ENCODE measurements at regions not wholly inside any gene's neighbourhood (a gene's known extent, or its start where the extent isn't known, plus 50 kb on each side); places are given as distances from the start of the nearest gene placed in this dataset.

- H4K20me1 ChIP-seq (ENCODE audit: low read depth): no peaks in the 10 kb centered on the region
- Mint-ChIP-seq H3K27me3 (ENCODE audit: insufficient read depth, low read depth) (peaks cover 12% of the 10 kb centered on the region), H3K36me3 (no peaks in the 10 kb centered on the region), H3K4me1 (peaks cover 13% of the 10 kb centered on the region), H3K4me3 (no peak overlapping the region), H3K9me3 (no peaks in the 10 kb centered on the region), H3K27ac (no peak overlapping the region)
- H3K9me3 ChIP-seq (ENCODE audit: low read depth): no peaks in the 10 kb centered on the region
- no peak overlapping the region for H3K27ac ChIP-seq
- TF ChIP-seq EZH2 (IDR thresholded peaks at IDR 0.05) (no peak), CTCF (IDR thresholded peaks at IDR 0.05) (no peak), EZH2phosphoT487 (IDR thresholded peaks at IDR 0.05) (no peak)
- H3K27me3 ChIP-seq: no peaks in the 10 kb centered on the region
- H3K36me3 ChIP-seq: no peaks in the 10 kb centered on the region
- no peak overlapping the region for H3K4me2 ChIP-seq
- no peak overlapping the region for H3K4me3 ChIP-seq
- H3F3A ChIP-seq (ENCODE audit: low read depth): no peaks in the 10 kb centered on the region
- peaks cover 4% of the 10 kb centered on the region for H3K4me1 ChIP-seq
- DNase-seq (ENCODE audit: low spot score): no peak
- no peak overlapping the region for H3K9ac ChIP-seq
- no peak overlapping the region for H2AFZ ChIP-seq (replicated peaks)
- H3K79me2 ChIP-seq (ENCODE audit: low read depth): no peaks in the 10 kb centered on the region
Observed at GRCh38 chr7:131633342-131633843, 77.0 kb upstream of the PODXL start.

DNA sequence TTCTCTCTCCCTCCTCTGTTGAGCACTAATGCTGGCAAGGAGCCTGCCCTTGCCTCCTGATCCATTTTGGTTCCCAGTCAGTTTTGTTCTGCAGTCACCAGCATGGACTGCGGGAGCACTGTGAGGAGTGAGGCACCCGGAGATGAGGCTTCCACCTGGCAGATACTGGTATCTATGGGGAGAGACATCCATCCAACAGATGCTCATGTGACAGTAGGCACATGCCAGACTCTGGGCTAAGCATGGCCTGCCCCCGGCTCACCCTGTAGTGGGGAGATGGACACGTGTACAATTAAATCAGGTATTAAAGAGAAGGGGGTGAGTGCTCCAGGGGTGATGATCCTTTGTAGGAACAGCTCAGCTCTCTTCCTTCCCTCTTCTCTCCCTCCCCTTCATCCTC is 74.0 kb upstream of the PODXL start:
- Histone ChIP-seq H3K27ac (no peak overlapping the region), H3K4me1 (peaks cover 17% of the 10 kb centered on the region), H4K20me1 (ENCODE audit: low read depth) (no peaks in the 10 kb centered on the region), H3K4me3 (no peak overlapping the region), H2AFZ (replicated peaks) (no peak overlapping the region), H3K9ac (no peak overlapping the region), H3K36me3 (no peaks in the 10 kb centered on the region), H3K79me2 (ENCODE audit: low read depth) (no peaks in the 10 kb centered on the region), H3F3A (ENCODE audit: low read depth) (peaks cover 17% of the 10 kb centered on the region), H3K27me3 (no peaks in the 10 kb centered on the region), H3K9me3 (ENCODE audit: low read depth) (no peaks in the 10 kb centered on the region), H3K4me2 (no peak overlapping the region)
- H3K4me3 Mint-ChIP-seq: no peak overlapping the region
- H3K4me1 Mint-ChIP-seq: peaks cover 31% of the 10 kb centered on the region
- no peaks in the 10 kb centered on the region for H3K36me3 Mint-ChIP-seq
- H3K27me3 Mint-ChIP-seq (ENCODE audit: insufficient read depth, low read depth): peaks cover 7% of the 10 kb centered on the region
- H3K27ac Mint-ChIP-seq: no peak overlapping the region
- no peak for DNase-seq (ENCODE audit: low spot score)
- TF ChIP-seq EZH2 (IDR thresholded peaks at IDR 0.05) (no peak), CTCF (IDR thresholded peaks at IDR 0.05) (no peak), EZH2phosphoT487 (IDR thresholded peaks at IDR 0.05) (no peak)
- no peaks in the 10 kb centered on the region for H3K9me3 Mint-ChIP-seq

DNA sequence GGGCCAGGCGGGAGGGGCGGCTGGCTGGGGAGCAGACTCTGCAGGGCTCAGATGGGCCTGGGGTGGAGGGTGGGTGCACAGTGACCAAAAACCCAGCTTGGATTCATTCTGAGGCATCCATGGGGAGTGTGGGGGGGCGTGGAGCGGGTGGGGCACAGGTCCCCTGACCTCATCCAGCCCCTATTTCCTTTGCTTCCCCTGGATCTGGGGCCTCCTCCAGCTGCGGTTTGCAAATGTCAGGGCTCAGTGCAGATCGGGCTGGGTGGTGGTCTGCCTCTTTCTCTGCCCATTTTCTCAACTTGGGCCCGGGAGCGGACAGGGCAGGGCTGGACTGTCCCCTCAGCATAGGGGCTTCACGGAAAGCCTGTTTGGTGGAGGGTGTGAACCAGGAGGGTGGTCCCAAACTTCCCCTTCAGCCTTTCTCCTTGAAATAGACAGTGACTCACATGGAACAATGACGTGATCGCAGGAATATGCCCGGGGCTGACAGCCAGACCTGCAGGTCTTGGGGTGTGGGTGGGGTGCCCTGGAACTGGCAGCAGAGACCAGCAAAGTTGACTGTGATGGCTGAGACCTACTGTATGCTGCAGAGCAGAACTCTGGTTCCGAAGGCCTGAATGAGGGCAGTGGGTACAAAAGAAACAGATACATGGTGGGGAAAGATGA is 72.9 kb upstream of the PODXL start:
- Mint-ChIP-seq H3K27ac (peak overlapping the region; percentile 93), H3K4me3 (no peak overlapping the region), H3K4me1 (peaks cover 31% of the 10 kb centered on the region), H3K9me3 (no peaks in the 10 kb centered on the region), H3K36me3 (no peaks in the 10 kb centered on the region), H3K27me3 (ENCODE audit: insufficient read depth, low read depth) (peaks cover 4% of the 10 kb centered on the region)
- no peak overlapping the region for H3K9ac ChIP-seq
- H3F3A ChIP-seq (ENCODE audit: low read depth): peaks cover 21% of the 10 kb centered on the region
- no peaks in the 10 kb centered on the region for H3K79me2 ChIP-seq (ENCODE audit: low read depth)
- H3K4me3 ChIP-seq: no peak overlapping the region
- no peaks in the 10 kb centered on the region for H3K27me3 ChIP-seq
- H2AFZ ChIP-seq (replicated peaks): no peak overlapping the region
- no peak overlapping the region for H3K4me2 ChIP-seq
- TF ChIP-seq EZH2 (IDR thresholded peaks at IDR 0.05) (no peak), EZH2phosphoT487 (IDR thresholded peaks at IDR 0.05) (no peak), CTCF (IDR thresholded peaks at IDR 0.05) (no peak)
- peaks cover 22% of the 10 kb centered on the region for H3K4me1 ChIP-seq
- no peak for DNase-seq (ENCODE audit: low spot score)
- no peaks in the 10 kb centered on the region for H4K20me1 ChIP-seq (ENCODE audit: low read depth)
- H3K27ac ChIP-seq: no peak overlapping the region
- H3K9me3 ChIP-seq (ENCODE audit: low read depth): no peaks in the 10 kb centered on the region
- no peaks in the 10 kb centered on the region for H3K36me3 ChIP-seq
